ENCODE measurements at regions not wholly inside any gene's neighbourhood (a gene's known extent, or its start where the extent isn't known, plus 50 kb on each side); places are given as distances from the start of the nearest gene placed in this dataset.

GRCh38 chr1:221515496-221515895 is 226.4 kb downstream of the DUSP10 start:
- Mint-ChIP-seq H3K4me3 (no peak overlapping the region), H3K27me3 (peaks cover 0 to 2% of the 10 kb centered on the region in 2 donors), H3K27ac (no peak overlapping the region), H3K9me3 (peaks cover 0 to 2% (median 0%) of the 10 kb centered on the region in 8 donors), H3K36me3 (no peaks in the 10 kb centered on the region), H3K4me1 (peaks cover 0 to 1% (median 0%) of the 10 kb centered on the region in 4 donors)
- ChIA-PET POLR2A (ENCODE audit: partially characterized antibody) (no interaction called here), CTCF (ENCODE audit: partially characterized antibody) (no interaction called here)
- Histone ChIP-seq H3K4me3 (ENCODE audit: low read length in 2 of 2) (no peak overlapping the region), H3K27me3 (ENCODE audit: insufficient read depth, low read length) (no peaks in the 10 kb centered on the region), H3K36me3 (ENCODE audit: insufficient read depth, low read length) (no peaks in the 10 kb centered on the region), H3K4me1 (ENCODE audit: insufficient read depth, low read length) (no peaks in the 10 kb centered on the region), H3K9me3 (ENCODE audit: control insufficient read depth in 1 of 2, low read length in 2 of 2) (no peaks in the 10 kb centered on the region), H3K27ac (ENCODE audit: low read depth, low read length) (no peak overlapping the region)
- intact Hi-C loops (cut with micrococcal nuclease), result no loop called here
- no peak for DNase-seq

GRCh38 chr1:221517961-221518360 is 223.9 kb downstream of the DUSP10 start:
- H3K27me3 Mint-ChIP-seq, result peaks cover 0 to 3% of the 10 kb centered on the region in 2 donors
- no peaks in the 10 kb centered on the region for H3K9me3 ChIP-seq (ENCODE audit: control insufficient read depth in 1 of 2, low read length in 2 of 2)
- CTCF ChIA-PET (ENCODE audit: partially characterized antibody), result no interaction called here
- H3K27ac Mint-ChIP-seq, result no peak overlapping the region
- H3K4me3 Mint-ChIP-seq, result no peak overlapping the region
- POLR2A ChIA-PET (ENCODE audit: partially characterized antibody), result no interaction called here
- peaks cover 0 to 2% (median 0%) of the 10 kb centered on the region in 8 donors for H3K9me3 Mint-ChIP-seq
- intact Hi-C loops (cut with micrococcal nuclease), result no loop called here
- DNase-seq, result no peak
- no peaks in the 10 kb centered on the region for H3K36me3 ChIP-seq (ENCODE audit: insufficient read depth, low read length)
- no peak overlapping the region for H3K27ac ChIP-seq (ENCODE audit: low read depth, low read length)
- H3K4me3 ChIP-seq (ENCODE audit: low read length in 2 of 2), result no peak overlapping the region
- no peaks in the 10 kb centered on the region for H3K36me3 Mint-ChIP-seq
- H3K4me1 Mint-ChIP-seq, result no peaks in the 10 kb centered on the region
- no peaks in the 10 kb centered on the region for H3K4me1 ChIP-seq (ENCODE audit: insufficient read depth, low read length)
- no peaks in the 10 kb centered on the region for H3K27me3 ChIP-seq (ENCODE audit: insufficient read depth, low read length)

GRCh38 chr1:221520250-221520649 is 221.6 kb downstream of the DUSP10 start:
- Histone ChIP-seq H3K27ac (ENCODE audit: low read depth, low read length) (no peak overlapping the region), H3K4me3 (ENCODE audit: low read length in 2 of 2) (no peak overlapping the region), H3K27me3 (ENCODE audit: insufficient read depth, low read length) (no peaks in the 10 kb centered on the region), H3K9me3 (ENCODE audit: control insufficient read depth in 1 of 2, low read length in 2 of 2) (no peaks in the 10 kb centered on the region), H3K4me1 (ENCODE audit: insufficient read depth, low read length) (no peaks in the 10 kb centered on the region), H3K36me3 (ENCODE audit: insufficient read depth, low read length) (no peaks in the 10 kb centered on the region)
- H3K36me3 Mint-ChIP-seq, result no peaks in the 10 kb centered on the region
- no peak overlapping the region for H3K27ac Mint-ChIP-seq
- intact Hi-C loops (cut with micrococcal nuclease), result no loop called here
- H3K4me3 Mint-ChIP-seq, result no peak overlapping the region
- POLR2A ChIA-PET (ENCODE audit: partially characterized antibody), result no interaction called here
- peaks cover 0 to 3% of the 10 kb centered on the region in 2 donors for H3K27me3 Mint-ChIP-seq
- H3K9me3 Mint-ChIP-seq, result peaks cover 0 to 2% (median 0%) of the 10 kb centered on the region in 8 donors
- DNase-seq, result no peak
- H3K4me1 Mint-ChIP-seq, result no peaks in the 10 kb centered on the region
- CTCF ChIA-PET (ENCODE audit: partially characterized antibody), result no interaction called here

- Histone ChIP-seq H3K9me3 (ENCODE audit: control insufficient read depth in 1 of 2, low read length in 2 of 2) (no peaks in the 10 kb centered on the region), H3K4me1 (ENCODE audit: insufficient read depth, low read length) (no peaks in the 10 kb centered on the region), H3K27ac (ENCODE audit: low read depth, low read length) (no peak overlapping the region), H3K27me3 (ENCODE audit: insufficient read depth, low read length) (no peaks in the 10 kb centered on the region), H3K4me3 (ENCODE audit: low read length in 2 of 2) (no peak overlapping the region), H3K36me3 (ENCODE audit: insufficient read depth, low read length) (no peaks in the 10 kb centered on the region)
- Mint-ChIP-seq H3K4me3 (no peak overlapping the region), H3K9me3 (no peaks in the 10 kb centered on the region), H3K27ac (no peak overlapping the region), H3K4me1 (no peaks in the 10 kb centered on the region), H3K27me3 (peaks cover 0 to 4% of the 10 kb centered on the region in 2 donors), H3K36me3 (no peaks in the 10 kb centered on the region)
- intact Hi-C loops (cut with micrococcal nuclease), result no loop called here
- ChIA-PET POLR2A (ENCODE audit: partially characterized antibody) (no interaction called here), CTCF (ENCODE audit: partially characterized antibody) (no interaction called here)
- DNase-seq, result no peak
Measured at GRCh38 chr1:221521686-221522085, 220.2 kb downstream of the DUSP10 start.

- Mint-ChIP-seq H3K27ac (no peak overlapping the region), H3K36me3 (no peaks in the 10 kb centered on the region), H3K27me3 (peaks cover 2 to 3% of the 10 kb centered on the region in 2 donors), H3K4me3 (no peak overlapping the region), H3K9me3 (no peaks in the 10 kb centered on the region), H3K4me1 (no peaks in the 10 kb centered on the region)
- Histone ChIP-seq H3K27ac (ENCODE audit: low read depth, low read length) (no peak overlapping the region), H3K4me1 (ENCODE audit: insufficient read depth, low read length) (no peaks in the 10 kb centered on the region), H3K36me3 (ENCODE audit: insufficient read depth, low read length) (no peaks in the 10 kb centered on the region), H3K4me3 (ENCODE audit: low read length in 2 of 2) (no peak overlapping the region), H3K9me3 (ENCODE audit: control insufficient read depth in 1 of 2, low read length in 2 of 2) (no peaks in the 10 kb centered on the region), H3K27me3 (ENCODE audit: insufficient read depth, low read length) (no peaks in the 10 kb centered on the region)
- no peak for DNase-seq
- CTCF ChIA-PET (ENCODE audit: partially characterized antibody), result no interaction called here
- intact Hi-C loops (cut with micrococcal nuclease), result no loop called here
- POLR2A ChIA-PET (ENCODE audit: partially characterized antibody), result no interaction called here
Measured at GRCh38 chr1:221522529-221522940, 219.4 kb downstream of the DUSP10 start.

GRCh38 chr1:221525749-221526148 is 216.1 kb downstream of the DUSP10 start:
- no peak overlapping the region for H3K4me3 Mint-ChIP-seq
- intact Hi-C loops (cut with micrococcal nuclease), result no loop called here
- DNase-seq, result no peak

GRCh38 chr1:221527302-221527701 is 214.6 kb downstream of the DUSP10 start:
- Histone ChIP-seq H3K27ac (ENCODE audit: low read depth, low read length) (no peak overlapping the region), H3K36me3 (ENCODE audit: insufficient read depth, low read length) (no peaks in the 10 kb centered on the region), H3K4me3 (ENCODE audit: low read length in 2 of 2) (no peak overlapping the region), H3K27me3 (ENCODE audit: insufficient read depth, low read length) (no peaks in the 10 kb centered on the region), H3K4me1 (ENCODE audit: insufficient read depth, low read length) (no peaks in the 10 kb centered on the region), H3K9me3 (ENCODE audit: control insufficient read depth in 1 of 2, low read length in 2 of 2) (no peaks in the 10 kb centered on the region)
- H3K9me3 Mint-ChIP-seq, result no peaks in the 10 kb centered on the region
- ChIA-PET CTCF (ENCODE audit: partially characterized antibody) (no interaction called here), POLR2A (ENCODE audit: partially characterized antibody) (no interaction called here)
- peaks cover 10 to 14% of the 10 kb centered on the region in 2 donors for H3K27me3 Mint-ChIP-seq
- H3K4me1 Mint-ChIP-seq, result no peaks in the 10 kb centered on the region
- H3K27ac Mint-ChIP-seq, result no peak overlapping the region
- no peak overlapping the region for H3K4me3 Mint-ChIP-seq
- intact Hi-C loops (cut with micrococcal nuclease), result no loop called here
- no peak for DNase-seq
- H3K36me3 Mint-ChIP-seq, result no peaks in the 10 kb centered on the region

More at GRCh38 chr1:221525749-221526148, 216.1 kb downstream of the DUSP10 start:
- Mint-ChIP-seq H3K9me3 (no peaks in the 10 kb centered on the region), H3K4me1 (no peaks in the 10 kb centered on the region), H3K36me3 (no peaks in the 10 kb centered on the region), H3K27me3 (peaks cover 2 to 5% of the 10 kb centered on the region in 2 donors), H3K27ac (no peak overlapping the region)
- Histone ChIP-seq H3K27me3 (ENCODE audit: insufficient read depth, low read length) (no peaks in the 10 kb centered on the region), H3K36me3 (ENCODE audit: insufficient read depth, low read length) (no peaks in the 10 kb centered on the region), H3K27ac (ENCODE audit: low read depth, low read length) (no peak overlapping the region), H3K9me3 (ENCODE audit: control insufficient read depth in 1 of 2, low read length in 2 of 2) (no peaks in the 10 kb centered on the region), H3K4me3 (ENCODE audit: low read length in 2 of 2) (no peak overlapping the region), H3K4me1 (ENCODE audit: insufficient read depth, low read length) (no peaks in the 10 kb centered on the region)
- ChIA-PET POLR2A (ENCODE audit: partially characterized antibody) (no interaction called here), CTCF (ENCODE audit: partially characterized antibody) (no interaction called here)

All from CD4-positive, alpha-beta memory T cell (primary cell).